H1 (cell line): ENCODE measurements at regions not wholly inside any gene's neighbourhood (a gene's known extent, or its start where the extent isn't known, plus 50 kb on each side); places are given as distances from the start of the nearest gene placed in this dataset.

ENCODE experiments used
- CHD7 ChIP-seq: fragments of 300-600 bp; sonication (generic); IDR thresholded peaks from 2 replicates; pipeline ENCODE4 v1.7.1; 2012; ENCODE audit warnings: low read length, moderate library complexity, mild to moderate bottlenecking, inconsistent platforms; ENCODE audit not compliant: insufficient replicate concordance
- CREB1 ChIP-seq: IDR thresholded peaks from 2 replicates; pipeline ENCODE4 v1.6.1; 2012; ENCODE audit warnings: inconsistent platforms
- EGR1 ChIP-seq: IDR thresholded peaks from 2 replicates; pipeline ENCODE4 v1.6.1; 2011; ENCODE audit warnings: low read depth, low read length, borderline replicate concordance
- JUN ChIP-seq: IDR thresholded peaks from 2 replicates; pipeline ENCODE4 v1.6.1; 2011; ENCODE audit warnings: low read depth, mild to moderate bottlenecking, improper control_type of control experiment, low read length
- JUND ChIP-seq: IDR thresholded peaks from 2 replicates; pipeline ENCODE4 v1.6.1; 2011; ENCODE audit warnings: mild to moderate bottlenecking, improper control_type of control experiment, low read length
- POLR2A ChIP-seq, 2 experiments: IDR thresholded peaks; 1 replicate in 1 of 2; 2 replicates in 1 of 2; pipeline ENCODE4 v1.6.1; 2011; ENCODE audit warnings: low read depth in 2 of 2, low read length in 2 of 2, mild to moderate bottlenecking in 2 of 2; ENCODE audit errors: control extremely low read depth in 1 of 2
- POLR2AphosphoS5 ChIP-seq: IDR thresholded peaks from 2 replicates; pipeline ENCODE4 v1.6.1; 2011; ENCODE audit warnings: low read depth, low read length
- RAD21 ChIP-seq, 2 experiments: IDR thresholded peaks in 1 of 2; conservative IDR thresholded peaks in 1 of 2; 2 replicates each; pipeline ENCODE4 v1.6.1; 2011; ENCODE audit warnings: low read depth in 2 of 2, low read length in 2 of 2, improper control_type of control experiment in 1 of 2, inconsistent platforms in 1 of 2, mild to moderate bottlenecking in 1 of 2, moderate library complexity in 1 of 2
- SIN3A ChIP-seq, 2 experiments: IDR thresholded peaks in 1 of 2; conservative IDR thresholded peaks in 1 of 2; 2 replicates each; pipeline ENCODE4 v1.6.1; 2011 to 2012; ENCODE audit warnings: low read length in 2 of 2, improper control_type of control experiment in 1 of 2, low read depth in 1 of 2, mild to moderate bottlenecking in 1 of 2
- TF ChIP-seq, protein P1 (sequence below), 3 experiments: IDR thresholded peaks; 1 replicate in 2 of 3; 2 replicates in 1 of 3; pipeline versions ENCODE4 v1.5.1 to v1.6.1; 2011; ENCODE audit warnings: low read length in 3 of 3, mild to moderate bottlenecking in 3 of 3, inconsistent platforms in 2 of 3, low read depth in 1 of 3, moderate library complexity in 1 of 3; ENCODE audit not compliant: insufficient read depth in 1 of 3; ENCODE audit errors: control extremely low read depth in 1 of 3
- TF ChIP-seq, protein P2 (sequence below): IDR thresholded peaks from 2 replicates; pipeline ENCODE4 v1.6.1; 2012; ENCODE audit warnings: low read length, inconsistent platforms

- no peak for TF ChIP-seq JUN
- TF ChIP-seq, protein P1, sequence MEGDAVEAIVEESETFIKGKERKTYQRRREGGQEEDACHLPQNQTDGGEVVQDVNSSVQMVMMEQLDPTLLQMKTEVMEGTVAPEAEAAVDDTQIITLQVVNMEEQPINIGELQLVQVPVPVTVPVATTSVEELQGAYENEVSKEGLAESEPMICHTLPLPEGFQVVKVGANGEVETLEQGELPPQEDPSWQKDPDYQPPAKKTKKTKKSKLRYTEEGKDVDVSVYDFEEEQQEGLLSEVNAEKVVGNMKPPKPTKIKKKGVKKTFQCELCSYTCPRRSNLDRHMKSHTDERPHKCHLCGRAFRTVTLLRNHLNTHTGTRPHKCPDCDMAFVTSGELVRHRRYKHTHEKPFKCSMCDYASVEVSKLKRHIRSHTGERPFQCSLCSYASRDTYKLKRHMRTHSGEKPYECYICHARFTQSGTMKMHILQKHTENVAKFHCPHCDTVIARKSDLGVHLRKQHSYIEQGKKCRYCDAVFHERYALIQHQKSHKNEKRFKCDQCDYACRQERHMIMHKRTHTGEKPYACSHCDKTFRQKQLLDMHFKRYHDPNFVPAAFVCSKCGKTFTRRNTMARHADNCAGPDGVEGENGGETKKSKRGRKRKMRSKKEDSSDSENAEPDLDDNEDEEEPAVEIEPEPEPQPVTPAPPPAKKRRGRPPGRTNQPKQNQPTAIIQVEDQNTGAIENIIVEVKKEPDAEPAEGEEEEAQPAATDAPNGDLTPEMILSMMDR (IDR thresholded peaks at IDR 0.05; ENCODE audit: control extremely low read depth in 1 of 3, insufficient read depth in 1 of 3, low read depth in 1 of 3, low read length in 3 of 3): no peak
- TF ChIP-seq SIN3A (conservative IDR thresholded peaks at IDR 0.05 in 1 of 2, IDR thresholded peaks at IDR 0.05 in 1 of 2; ENCODE audit: low read depth in 1 of 2, low read length in 2 of 2): no peak
- TF ChIP-seq, protein P2, sequence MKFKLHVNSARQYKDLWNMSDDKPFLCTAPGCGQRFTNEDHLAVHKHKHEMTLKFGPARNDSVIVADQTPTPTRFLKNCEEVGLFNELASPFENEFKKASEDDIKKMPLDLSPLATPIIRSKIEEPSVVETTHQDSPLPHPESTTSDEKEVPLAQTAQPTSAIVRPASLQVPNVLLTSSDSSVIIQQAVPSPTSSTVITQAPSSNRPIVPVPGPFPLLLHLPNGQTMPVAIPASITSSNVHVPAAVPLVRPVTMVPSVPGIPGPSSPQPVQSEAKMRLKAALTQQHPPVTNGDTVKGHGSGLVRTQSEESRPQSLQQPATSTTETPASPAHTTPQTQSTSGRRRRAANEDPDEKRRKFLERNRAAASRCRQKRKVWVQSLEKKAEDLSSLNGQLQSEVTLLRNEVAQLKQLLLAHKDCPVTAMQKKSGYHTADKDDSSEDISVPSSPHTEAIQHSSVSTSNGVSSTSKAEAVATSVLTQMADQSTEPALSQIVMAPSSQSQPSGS: no peak
- no peak for TF ChIP-seq RAD21 (IDR thresholded peaks at IDR 0.05 in 1 of 2, conservative IDR thresholded peaks at IDR 0.05 in 1 of 2; ENCODE audit: low read depth in 2 of 2, low read length in 2 of 2)
- TF ChIP-seq EGR1: no peak
- no peak for TF ChIP-seq POLR2A (IDR thresholded peaks at IDR 0.05; ENCODE audit: control extremely low read depth in 1 of 2, low read depth in 2 of 2, low read length in 2 of 2)
- TF ChIP-seq CHD7: no peak
- no peak for TF ChIP-seq POLR2AphosphoS5
- no peak for TF ChIP-seq CREB1
- no peak for TF ChIP-seq JUND
These were observed 59.1 kb downstream of the ELAPOR2 start for GRCh38 chr7:87000344-87000743.
